Progenitor cell of endocrine pancreas (in vitro differentiated cells): ENCODE measurements at regions not wholly inside any gene's neighbourhood (a gene's known extent, or its start where the extent isn't known, plus 50 kb on each side); places are given as distances from the start of the nearest gene placed in this dataset.

ENCODE experiments used
- DNase-seq: peaks from one replicate; pipeline ENCODE4 v3.0.0; 2021; ENCODE audit warnings: low spot score; ENCODE audit not compliant: unreplicated experiment
- H3K27ac Mint-ChIP-seq: 2 replicates; pipeline ENCODE4 v1.8.0; 2021; ENCODE audit warnings: mild to moderate bottlenecking, moderate library complexity, mixed read lengths
- H3K27me3 Mint-ChIP-seq: 2 replicates; pipeline ENCODE4 v1.8.0; 2021; ENCODE audit warnings: mixed read lengths
- H3K36me3 Mint-ChIP-seq: 2 replicates; pipeline ENCODE4 v1.8.0; 2022; ENCODE audit warnings: mixed read lengths; ENCODE audit not compliant: insufficient read depth
- H3K4me1 Mint-ChIP-seq: 2 replicates; pipeline ENCODE4 v1.8.0; 2021; ENCODE audit warnings: low read depth, mixed read lengths
- H3K4me3 Mint-ChIP-seq: 2 replicates; pipeline ENCODE4 v1.8.0; 2021; ENCODE audit warnings: low read depth, mild to moderate bottlenecking, moderate library complexity, mixed read lengths
- H3K9me3 Mint-ChIP-seq: 2 replicates; pipeline ENCODE4 v1.8.0; 2021; ENCODE audit warnings: low read depth, mixed read lengths
- CTCF ChIP-seq: fragments of 200-600 bp; sonication (generic); IDR thresholded peaks from one replicate; pipeline ENCODE4 v1.5.0; 2021; ENCODE audit warnings: antibody characterized with exemption, mild to moderate bottlenecking; ENCODE audit not compliant: unreplicated experiment

- Mint-ChIP-seq H3K36me3 (no peaks in the 10 kb centered on the region), H3K9me3 (no peaks in the 10 kb centered on the region), H3K27me3 (no peaks in the 10 kb centered on the region), H3K4me1 (no peaks in the 10 kb centered on the region), H3K27ac (no peak overlapping the region), H3K4me3 (no peak overlapping the region)
- no peak for TF ChIP-seq CTCF
- no peak for DNase-seq
These were observed 300.2 kb upstream of the GPR149 start for GRCh38 chr3:154730186-154730585.

DNA sequence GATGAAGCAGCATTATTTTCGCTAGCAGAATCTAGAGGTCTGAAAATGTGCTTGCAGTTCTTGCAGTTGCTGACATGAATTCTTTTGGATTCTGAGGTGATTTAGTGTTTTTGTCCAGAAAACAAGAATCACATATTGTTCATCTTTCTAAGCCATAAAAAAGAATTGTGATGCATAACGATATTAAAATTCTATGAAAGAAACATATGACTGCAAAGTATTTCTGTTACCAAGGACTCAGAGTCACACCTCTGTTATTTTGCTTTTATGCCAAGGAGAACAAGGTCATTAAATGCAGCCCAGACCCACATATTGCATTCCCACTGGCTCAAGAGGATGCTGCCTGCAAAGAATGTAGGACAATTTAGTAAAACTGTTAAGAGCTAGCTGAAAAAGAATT, 299.8 kb upstream of the GPR149 start:
- Mint-ChIP-seq H3K27me3 (no peaks in the 10 kb centered on the region), H3K36me3 (no peaks in the 10 kb centered on the region), H3K9me3 (no peaks in the 10 kb centered on the region), H3K27ac (no peak overlapping the region), H3K4me1 (no peaks in the 10 kb centered on the region), H3K4me3 (no peak overlapping the region)
- DNase-seq: no peak
- TF ChIP-seq CTCF: no peak

DNA sequence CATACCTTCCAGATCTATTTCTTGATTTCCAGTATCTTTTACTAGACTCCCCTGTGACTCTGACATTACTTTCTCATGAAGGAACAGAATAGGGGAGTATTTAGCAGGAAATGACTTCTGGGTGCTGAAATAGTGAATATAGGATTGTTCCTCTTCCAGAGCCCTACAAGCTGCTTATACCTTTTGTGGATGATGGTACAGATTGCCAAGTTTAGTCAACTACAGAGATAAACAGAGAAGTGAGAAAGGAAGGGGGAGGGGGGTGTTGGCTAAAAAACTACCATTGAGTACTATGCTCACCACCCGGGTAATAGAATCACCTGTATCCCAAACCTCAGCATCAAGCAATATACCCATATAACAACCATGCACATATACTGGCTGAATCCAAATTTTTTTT, 298.3 kb upstream of the GPR149 start:
- H3K27me3 Mint-ChIP-seq: no peaks in the 10 kb centered on the region
- no peak overlapping the region for H3K27ac Mint-ChIP-seq
- no peaks in the 10 kb centered on the region for H3K4me1 Mint-ChIP-seq

GRCh38 chr3:154720921-154721320, 290.9 kb upstream of the GPR149 start:
- no peaks in the 10 kb centered on the region for H3K27me3 Mint-ChIP-seq
- H3K36me3 Mint-ChIP-seq: no peaks in the 10 kb centered on the region
- H3K4me3 Mint-ChIP-seq: no peak overlapping the region
- H3K27ac Mint-ChIP-seq: no peak overlapping the region
- no peak for TF ChIP-seq CTCF
- no peaks in the 10 kb centered on the region for H3K4me1 Mint-ChIP-seq
- no peaks in the 10 kb centered on the region for H3K9me3 Mint-ChIP-seq
- no peak for DNase-seq

More for the DNA sequence above, 298.3 kb upstream of the GPR149 start:
- no peak for DNase-seq
- Mint-ChIP-seq H3K4me3 (no peak overlapping the region), H3K36me3 (no peaks in the 10 kb centered on the region), H3K9me3 (no peaks in the 10 kb centered on the region)
- TF ChIP-seq CTCF: no peak

GRCh38 chr3:154718053-154718452, 288.1 kb upstream of the GPR149 start:
- no peaks in the 10 kb centered on the region for H3K36me3 Mint-ChIP-seq
- no peaks in the 10 kb centered on the region for H3K27me3 Mint-ChIP-seq
- no peak for DNase-seq
- H3K4me1 Mint-ChIP-seq: no peaks in the 10 kb centered on the region
- no peak for TF ChIP-seq CTCF
- no peaks in the 10 kb centered on the region for H3K9me3 Mint-ChIP-seq
- H3K27ac Mint-ChIP-seq: no peak overlapping the region
- H3K4me3 Mint-ChIP-seq: no peak overlapping the region
